GM21423 (cell line): ENCODE measurements at regions not wholly inside any gene's neighbourhood (a gene's known extent, or its start where the extent isn't known, plus 50 kb on each side); places are given as distances from the start of the nearest gene placed in this dataset.
"Not testable (repeated sequence)": the region's sequence is repeated elsewhere in the genome, so short reads cannot be mapped to it uniquely, and the experiment has no call there.

Experiments used
- ATAC-seq: cut with Tn5 transposase; IDR thresholded peaks from one replicate; pipeline ENCODE4 v1.9.1; 2021; ENCODE audit warnings: mild to moderate bottlenecking, moderate library complexity; ENCODE audit not compliant: unreplicated experiment

DNA sequence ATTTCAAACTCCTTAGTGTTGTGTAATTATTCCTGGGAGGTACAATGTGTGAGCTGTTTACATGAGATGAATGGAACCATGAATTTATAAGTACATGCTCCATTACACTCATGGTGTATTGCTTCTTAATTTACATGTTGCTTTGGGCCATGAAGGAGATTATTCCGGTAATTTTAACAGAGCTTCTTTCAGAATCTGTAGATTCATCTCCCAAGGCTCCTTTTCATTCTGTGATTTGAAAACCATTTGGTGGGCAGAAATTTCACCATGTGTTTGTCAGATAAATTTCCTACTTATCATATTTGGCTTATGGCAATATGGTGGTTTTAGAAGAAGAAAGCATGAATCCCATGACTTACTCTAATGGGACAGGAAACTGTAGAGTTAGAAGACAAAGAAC is 421.6 kb upstream of the EYS start:
- ATAC-seq, result no peak

DNA sequence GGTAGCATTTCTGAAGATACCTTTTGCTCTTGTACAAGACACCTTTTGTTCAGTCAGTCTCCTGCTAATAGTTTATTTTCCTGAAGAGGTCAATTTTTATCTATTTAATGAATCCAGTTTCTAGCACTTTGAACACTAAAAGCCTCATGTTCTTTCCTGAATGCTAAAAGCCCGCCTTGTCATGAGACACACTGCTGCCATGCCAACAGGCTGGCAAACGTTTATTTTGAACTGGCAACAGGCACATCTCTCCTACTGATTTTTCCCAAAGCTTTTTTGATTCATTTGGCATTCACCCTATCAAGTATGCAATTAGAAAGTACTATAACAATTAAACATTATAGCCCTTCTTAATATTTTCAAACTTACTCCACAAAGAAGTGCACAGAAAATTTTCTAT is 421.2 kb upstream of the EYS start:
- no peak for ATAC-seq

- ATAC-seq, result no peak
Measured at GRCh38 chr6:66127061-66127460, 420.0 kb upstream of the EYS start.

- ATAC-seq, result no peak
Measured at GRCh38 chr6:66126358-66126757, 419.3 kb upstream of the EYS start.

GRCh38 chr6:66103954-66104353 is 396.9 kb upstream of the EYS start:
- no peak for ATAC-seq

DNA sequence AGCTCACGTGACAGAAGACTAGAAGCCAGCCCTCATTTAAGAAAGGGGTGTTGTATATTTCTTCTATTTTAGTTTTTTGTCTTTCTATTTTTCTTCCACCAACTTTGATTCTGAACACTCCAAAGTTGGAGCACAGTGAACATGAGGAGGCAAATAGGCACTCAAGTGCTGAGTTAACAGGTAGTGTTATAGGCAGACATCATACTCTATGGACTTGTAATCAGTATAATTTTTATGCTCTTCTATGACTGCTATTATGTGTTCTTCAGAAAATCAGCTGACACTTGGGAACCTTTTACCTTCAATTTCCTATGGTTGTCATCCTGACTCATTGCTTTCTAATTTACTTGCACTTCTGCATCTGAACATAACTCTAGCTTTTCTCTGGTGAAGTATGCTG is 396.3 kb upstream of the EYS start:
- ATAC-seq, result no peak

DNA sequence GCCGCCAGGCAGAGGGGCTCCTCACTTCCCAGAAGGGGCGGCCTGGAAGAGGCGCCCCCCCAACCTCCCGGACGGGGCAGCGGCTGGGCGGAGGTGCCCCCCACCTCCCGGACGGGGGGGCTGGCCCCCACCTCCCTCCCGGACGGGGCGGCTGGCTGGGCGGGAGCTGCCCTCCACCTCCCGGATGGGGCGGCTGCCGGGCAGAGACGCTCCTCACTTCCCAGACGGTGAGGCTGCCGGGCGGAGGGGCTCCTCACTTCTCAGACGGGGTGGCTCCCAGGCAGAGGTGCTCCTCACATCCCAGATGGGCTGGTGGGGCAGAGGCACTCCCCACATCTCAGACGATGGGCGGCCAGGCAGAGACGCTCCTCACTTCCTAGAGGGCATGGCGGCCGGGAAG is 389.7 kb upstream of the EYS start:
- ATAC-seq, result no peak

DNA sequence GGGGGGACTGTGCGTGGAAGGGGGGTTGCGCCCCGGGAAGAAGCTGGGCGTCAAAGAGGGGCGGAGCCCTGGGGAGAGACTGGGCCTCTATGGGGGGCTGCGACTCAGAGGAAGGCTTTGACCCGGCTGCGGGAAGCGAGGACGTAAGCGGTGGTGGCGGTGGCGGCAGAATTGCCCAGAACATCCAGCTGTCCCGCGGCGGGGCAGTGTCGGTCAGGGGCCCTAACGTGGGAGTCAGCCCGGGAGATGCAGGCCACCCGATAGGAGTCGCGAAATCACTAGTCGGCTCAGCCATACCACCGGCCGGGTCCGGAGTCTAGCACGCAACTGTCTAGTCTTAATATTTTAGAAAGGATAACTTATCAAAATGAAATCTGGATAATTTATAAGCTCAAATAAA is 387.6 kb upstream of the EYS start:
- ATAC-seq, result no peak

GRCh38 chr6:66092306-66092705 is 385.3 kb upstream of the EYS start:
- ATAC-seq, result not testable (repeated sequence)

DNA sequence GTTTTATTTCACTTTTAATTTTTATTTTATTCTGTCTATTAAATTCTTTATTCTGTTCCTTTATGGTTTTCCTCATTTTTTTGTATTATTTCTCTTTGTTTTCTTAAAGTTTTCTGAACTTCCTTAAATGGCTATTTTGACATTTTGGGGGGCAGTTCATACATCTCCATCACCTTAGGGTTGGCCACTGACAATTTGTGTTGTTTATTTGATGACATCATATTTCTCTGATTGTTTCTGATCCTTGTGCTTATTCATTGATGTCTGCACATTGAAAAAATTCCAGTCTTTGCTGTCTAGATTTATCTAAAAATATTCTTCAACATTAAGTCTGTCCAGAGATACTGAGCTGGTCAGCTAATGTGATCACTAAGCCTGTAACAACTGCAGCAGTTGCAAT is 379.5 kb upstream of the EYS start:
- no peak for ATAC-seq

GRCh38 chr6:66082914-66083313 is 375.9 kb upstream of the EYS start:
- no peak for ATAC-seq

DNA sequence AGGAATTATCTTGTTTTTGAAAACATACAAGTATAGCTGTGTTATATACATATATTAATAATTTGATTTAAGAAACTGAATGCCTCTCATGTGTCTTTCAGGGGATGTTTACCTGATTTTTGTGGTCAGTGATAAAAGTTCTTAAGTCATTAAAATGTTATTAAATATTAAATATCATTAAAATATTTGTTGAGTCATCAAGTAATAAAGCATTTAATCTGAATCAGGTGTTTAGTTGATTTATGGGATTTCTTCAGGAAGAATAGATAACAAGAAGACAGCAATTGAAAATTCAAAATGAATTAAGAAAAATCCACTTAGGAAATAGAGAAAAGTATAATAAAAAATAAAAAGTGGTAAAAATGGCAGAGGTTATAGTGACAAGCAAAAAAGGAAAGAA is 361.9 kb upstream of the EYS start:
- ATAC-seq, result no peak

- ATAC-seq, result no peak
Measured at GRCh38 chr6:66068033-66068432, 361.0 kb upstream of the EYS start.

- no peak for ATAC-seq
Measured at GRCh38 chr6:66065313-66065712, 358.3 kb upstream of the EYS start.

GRCh38 chr6:66057034-66057433 is 350.0 kb upstream of the EYS start:
- ATAC-seq, result no peak

DNA sequence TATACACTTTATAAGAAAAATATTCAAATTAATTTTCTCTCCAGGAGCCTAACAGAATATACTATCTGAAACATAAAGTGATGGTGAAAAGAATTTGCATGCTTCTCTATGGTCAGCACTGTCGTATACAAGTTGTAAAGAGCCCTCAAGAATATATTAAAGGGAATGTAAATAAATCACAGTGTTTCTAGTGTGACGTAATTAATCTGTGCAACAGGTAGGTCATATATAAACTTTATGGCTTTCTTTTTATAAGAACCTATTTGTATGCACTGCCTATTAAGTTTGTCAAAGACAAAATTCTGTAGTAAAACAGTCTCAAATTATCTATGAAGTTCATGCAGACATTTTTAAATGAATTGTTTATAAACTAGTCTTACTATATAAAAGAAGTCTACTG is 347.9 kb upstream of the EYS start:
- ATAC-seq, result no peak

GRCh38 chr6:66051812-66052211 is 344.8 kb upstream of the EYS start:
- no peak for ATAC-seq

GRCh38 chr6:66048684-66049474 is 341.9 kb upstream of the EYS start:
- no peak for ATAC-seq

- no peak for ATAC-seq
Measured at GRCh38 chr6:66032626-66033025, 325.6 kb upstream of the EYS start.

GRCh38 chr6:66029391-66029790 is 322.4 kb upstream of the EYS start:
- no peak for ATAC-seq

GRCh38 chr6:65999288-65999791 is 292.3 kb upstream of the EYS start:
- no peak for ATAC-seq

- ATAC-seq, result no peak
Measured at GRCh38 chr6:65998544-65998943, 291.5 kb upstream of the EYS start.

- ATAC-seq, result no peak
Measured at GRCh38 chr6:65997539-65997938, 290.5 kb upstream of the EYS start.
